ENCODE measurements at regions not wholly inside any gene's neighbourhood (a gene's known extent, or its start where the extent isn't known, plus 50 kb on each side); places are given as distances from the start of the nearest gene placed in this dataset.

DNA sequence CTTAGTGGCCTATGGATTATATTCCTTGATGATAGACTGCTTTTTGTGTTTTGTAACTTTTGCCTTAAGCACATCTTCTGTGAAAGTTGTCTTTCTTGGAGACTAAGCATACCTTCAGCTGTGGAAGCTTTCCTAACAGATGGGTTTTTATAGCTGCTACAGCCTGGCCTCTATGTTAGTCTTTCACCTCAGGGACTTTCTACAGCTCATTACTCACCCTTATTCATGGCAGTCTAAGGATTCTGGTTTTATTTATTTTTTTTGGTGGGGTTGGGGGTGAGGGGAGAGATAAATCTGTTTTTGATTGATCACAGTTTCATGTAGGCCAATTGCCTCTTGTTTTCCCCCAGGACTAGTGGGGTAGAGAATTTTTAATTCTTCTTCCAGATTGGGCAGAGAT is 219.9 kb downstream of the DKK1 start:
- Histone ChIP-seq H3K18ac (ENCODE audit: low read depth, low read length) (no peak overlapping the region), H3K9me3 (ENCODE audit: control insufficient read depth, insufficient read depth, low read length) (peaks cover 1% of the 10 kb centered on the region; the same call in 1 of the 2 replicates), H2BK15ac (ENCODE audit: low read depth, low read length) (no peak overlapping the region), H3K14ac (replicated peaks; ENCODE audit: low read depth, low read length) (no peak overlapping the region), H4K91ac (ENCODE audit: insufficient read depth, low read depth, low read length) (no peak overlapping the region), H2AK5ac (ENCODE audit: low read depth, low read length) (no peak overlapping the region), H2BK20ac (ENCODE audit: low read depth, low read length) (no peak overlapping the region), H3K4me3 (ENCODE audit: insufficient read depth, low read depth, low read length) (no peak overlapping the region), H2AK9ac (replicated peaks; ENCODE audit: low read depth, low read length, poor library complexity) (no peak overlapping the region), H3K27me3 (ENCODE audit: control insufficient read depth, insufficient read depth, low read length) (no peaks in the 10 kb centered on the region), H4K8ac (ENCODE audit: low read depth in 2 of 2, low read length in 2 of 2) (no peak overlapping the region), H4K20me1 (ENCODE audit: insufficient read depth, low read length) (no peaks in the 10 kb centered on the region), H2BK5ac (ENCODE audit: low read depth, low read length, poor library complexity, severe bottlenecking) (no peak overlapping the region), H3K56ac (ENCODE audit: extremely low read depth, insufficient read depth, low read length) (no peak overlapping the region), H3K27ac (ENCODE audit: insufficient read depth, low read length) (no peak overlapping the region), H4K5ac (ENCODE audit: low read depth, low read length) (no peak overlapping the region), H3K9ac (ENCODE audit: low read depth, low read length) (no peak overlapping the region), H3K36me3 (ENCODE audit: control insufficient read depth, insufficient read depth, low read length) (no peaks in the 10 kb centered on the region), H3K4me2 (ENCODE audit: low read depth, low read length) (no peak overlapping the region), H2BK120ac (ENCODE audit: low read depth, low read length) (no peak overlapping the region), H3K4me1 (ENCODE audit: control insufficient read depth, insufficient read depth, low read length) (no peaks in the 10 kb centered on the region), H3K9me1 (ENCODE audit: insufficient read depth, low read length) (no peaks in the 10 kb centered on the region), H3K79me1 (ENCODE audit: low read depth in 1 of 2, low read length in 2 of 2) (no peaks in the 10 kb centered on the region), H3K4ac (ENCODE audit: low read depth, low read length) (no peak overlapping the region), H3K23ac (ENCODE audit: low read depth, low read length) (no peak overlapping the region), H2AFZ (replicated peaks; ENCODE audit: low read length, poor library complexity) (no peak overlapping the region)
- in situ Hi-C loops (cut with MboI; ENCODE audit: low sequenced_read_pairs) (no loop called here), dilution Hi-C loops (cut with HindIII; ENCODE audit: low sequenced_read_pairs, unreplicated experiment) (no loop called here), intact Hi-C loops (cut with micrococcal nuclease) (no loop called here)
- TF ChIP-seq MXI1 (IDR thresholded peaks at IDR 0.05; ENCODE audit: borderline replicate concordance, low read depth, low read length) (no peak), BHLHE40 (IDR thresholded peaks at IDR 0.05; ENCODE audit: low read depth, low read length) (no peak), NFE2L2 (IDR thresholded peaks at IDR 0.05; ENCODE audit: low read depth, low read length) (no peak), RFX5 (IDR thresholded peaks at IDR 0.05; ENCODE audit: low read depth, low read length) (no peak), MAFK (IDR thresholded peaks at IDR 0.05; ENCODE audit: low read depth, low read length) (no peak), RCOR1 (IDR thresholded peaks at IDR 0.05; ENCODE audit: insufficient replicate concordance, low read length) (no peak), MAZ (IDR thresholded peaks at IDR 0.05; ENCODE audit: borderline replicate concordance, low read depth, low read length) (no peak)
- TF ChIP-seq, protein P1, sequence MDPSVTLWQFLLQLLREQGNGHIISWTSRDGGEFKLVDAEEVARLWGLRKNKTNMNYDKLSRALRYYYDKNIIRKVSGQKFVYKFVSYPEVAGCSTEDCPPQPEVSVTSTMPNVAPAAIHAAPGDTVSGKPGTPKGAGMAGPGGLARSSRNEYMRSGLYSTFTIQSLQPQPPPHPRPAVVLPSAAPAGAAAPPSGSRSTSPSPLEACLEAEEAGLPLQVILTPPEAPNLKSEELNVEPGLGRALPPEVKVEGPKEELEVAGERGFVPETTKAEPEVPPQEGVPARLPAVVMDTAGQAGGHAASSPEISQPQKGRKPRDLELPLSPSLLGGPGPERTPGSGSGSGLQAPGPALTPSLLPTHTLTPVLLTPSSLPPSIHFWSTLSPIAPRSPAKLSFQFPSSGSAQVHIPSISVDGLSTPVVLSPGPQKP (IDR thresholded peaks at IDR 0.05; ENCODE audit: borderline replicate concordance, low read depth, low read length) = no peak
- TF ChIP-seq, protein P2, sequence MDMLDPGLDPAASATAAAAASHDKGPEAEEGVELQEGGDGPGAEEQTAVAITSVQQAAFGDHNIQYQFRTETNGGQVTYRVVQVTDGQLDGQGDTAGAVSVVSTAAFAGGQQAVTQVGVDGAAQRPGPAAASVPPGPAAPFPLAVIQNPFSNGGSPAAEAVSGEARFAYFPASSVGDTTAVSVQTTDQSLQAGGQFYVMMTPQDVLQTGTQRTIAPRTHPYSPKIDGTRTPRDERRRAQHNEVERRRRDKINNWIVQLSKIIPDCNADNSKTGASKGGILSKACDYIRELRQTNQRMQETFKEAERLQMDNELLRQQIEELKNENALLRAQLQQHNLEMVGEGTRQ (IDR thresholded peaks at IDR 0.05; ENCODE audit: low read depth, low read length) = no peak
- TF ChIP-seq, protein P3, sequence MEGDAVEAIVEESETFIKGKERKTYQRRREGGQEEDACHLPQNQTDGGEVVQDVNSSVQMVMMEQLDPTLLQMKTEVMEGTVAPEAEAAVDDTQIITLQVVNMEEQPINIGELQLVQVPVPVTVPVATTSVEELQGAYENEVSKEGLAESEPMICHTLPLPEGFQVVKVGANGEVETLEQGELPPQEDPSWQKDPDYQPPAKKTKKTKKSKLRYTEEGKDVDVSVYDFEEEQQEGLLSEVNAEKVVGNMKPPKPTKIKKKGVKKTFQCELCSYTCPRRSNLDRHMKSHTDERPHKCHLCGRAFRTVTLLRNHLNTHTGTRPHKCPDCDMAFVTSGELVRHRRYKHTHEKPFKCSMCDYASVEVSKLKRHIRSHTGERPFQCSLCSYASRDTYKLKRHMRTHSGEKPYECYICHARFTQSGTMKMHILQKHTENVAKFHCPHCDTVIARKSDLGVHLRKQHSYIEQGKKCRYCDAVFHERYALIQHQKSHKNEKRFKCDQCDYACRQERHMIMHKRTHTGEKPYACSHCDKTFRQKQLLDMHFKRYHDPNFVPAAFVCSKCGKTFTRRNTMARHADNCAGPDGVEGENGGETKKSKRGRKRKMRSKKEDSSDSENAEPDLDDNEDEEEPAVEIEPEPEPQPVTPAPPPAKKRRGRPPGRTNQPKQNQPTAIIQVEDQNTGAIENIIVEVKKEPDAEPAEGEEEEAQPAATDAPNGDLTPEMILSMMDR (conservative IDR thresholded peaks at IDR 0.05; ENCODE audit: low read depth, low read length) = no peak
- BruUV-seq (replicated peaks) = no TSS peak
- ChIA-PET CTCF (no interaction called here), POLR2A (ENCODE audit: unreplicated experiment) (no interaction called here)
- peak; percentile 18 for DNase-seq
- ATAC-seq (ENCODE audit: low read depth) = no peak

Data from IMR-90 (cell line).